ENCODE measurements at regions not wholly inside any gene's neighbourhood (a gene's known extent, or its start where the extent isn't known, plus 50 kb on each side); places are given as distances from the start of the nearest gene placed in this dataset.
A peak's percentile ranks its signal among the peaks of the same experiment; 100 is the strongest.
"Not testable (repeated sequence)": the region's sequence is repeated elsewhere in the genome, so short reads cannot be mapped to it uniquely, and the experiment has no call there.

- in situ Hi-C loops (cut with HindIII; ENCODE audit: low sequenced_read_pairs), result loop anchor here (25.0 kb wide), 1 partner anchor 307 kb away; the partner anchor contains the start of genes DPCD and POLL
- DNase-seq (ENCODE audit: low spot score), result no peak
Measured at GRCh38 chr10:101280511-101280910, 51.2 kb upstream of the LBX1 start.

- not testable (repeated sequence) for DNase-seq (ENCODE audit: low spot score)
- in situ Hi-C loops (cut with HindIII; ENCODE audit: low sequenced_read_pairs), result loop anchor here (25.0 kb wide), 1 partner anchor 306 kb away; the partner anchor contains the start of genes DPCD and POLL
Measured at GRCh38 chr10:101280921-101281320, 51.7 kb upstream of the LBX1 start.

- DNase-seq (ENCODE audit: low spot score), result no peak
- in situ Hi-C loops (cut with HindIII; ENCODE audit: low sequenced_read_pairs), result loop anchor here (25.0 kb wide), 1 partner anchor 304 kb away; the partner anchor contains the start of genes DPCD and POLL
Measured at GRCh38 chr10:101282947-101283346, 53.7 kb upstream of the LBX1 start.

GRCh38 chr10:101283762-101284100, 54.5 kb upstream of the LBX1 start:
- DNase-seq (ENCODE audit: low spot score), result no peak
- in situ Hi-C loops (cut with HindIII; ENCODE audit: low sequenced_read_pairs), result loop anchor here (25.0 kb wide), 1 partner anchor 304 kb away; the partner anchor contains the start of genes DPCD and POLL

- DNase-seq (ENCODE audit: low spot score), result no peak
- in situ Hi-C loops (cut with HindIII; ENCODE audit: low sequenced_read_pairs), result loop anchor here (25.0 kb wide), 1 partner anchor 303 kb away; the partner anchor contains the start of genes DPCD and POLL
Measured at GRCh38 chr10:101284101-101284743, 55.0 kb upstream of the LBX1 start.

- no peak for DNase-seq (ENCODE audit: low spot score)
- in situ Hi-C loops (cut with HindIII; ENCODE audit: low sequenced_read_pairs), result loop anchor here (25.0 kb wide), 1 partner anchor 302 kb away; the partner anchor contains the start of genes DPCD and POLL
Measured at GRCh38 chr10:101284744-101285463, 55.6 kb upstream of the LBX1 start.

- no peak for DNase-seq (ENCODE audit: low spot score)
- in situ Hi-C loops (cut with HindIII; ENCODE audit: low sequenced_read_pairs), result loop anchor here (25.0 kb wide), 1 partner anchor 302 kb away; the partner anchor contains the start of genes DPCD and POLL
Measured at GRCh38 chr10:101285519-101286070, 56.3 kb upstream of the LBX1 start.

GRCh38 chr10:101286248-101287046, 57.2 kb upstream of the LBX1 start:
- in situ Hi-C loops (cut with HindIII; ENCODE audit: low sequenced_read_pairs), result loop anchor here (25.0 kb wide), 1 partner anchor 301 kb away; the partner anchor contains the start of genes DPCD and POLL
- DNase-seq (ENCODE audit: low spot score), result no peak

- in situ Hi-C loops (cut with HindIII; ENCODE audit: low sequenced_read_pairs), result loop anchor here (25.0 kb wide), 1 partner anchor 300 kb away; the partner anchor contains the start of genes DPCD and POLL
- DNase-seq (ENCODE audit: low spot score), result no peak
Measured at GRCh38 chr10:101287183-101287996, 58.1 kb upstream of the LBX1 start.

- peak; percentile 51 for DNase-seq (ENCODE audit: low spot score)
- in situ Hi-C loops (cut with HindIII; ENCODE audit: low sequenced_read_pairs), result loop anchor here (25.0 kb wide), 1 partner anchor 299 kb away; the partner anchor contains the start of genes DPCD and POLL
Measured at GRCh38 chr10:101287997-101288635, 58.9 kb upstream of the LBX1 start.

- no peak for DNase-seq (ENCODE audit: low spot score)
Measured at GRCh38 chr10:101289541-101289940, 60.3 kb upstream of the LBX1 start.

GRCh38 chr10:101290431-101290830, 61.2 kb upstream of the LBX1 start:
- in situ Hi-C loops (cut with HindIII; ENCODE audit: low sequenced_read_pairs), result loop anchor here (25.0 kb wide), 1 partner anchor 297 kb away; the partner anchor contains the start of genes DPCD and POLL
- no peak for DNase-seq (ENCODE audit: low spot score)

More at GRCh38 chr10:101289541-101289940, 60.3 kb upstream of the LBX1 start:
- in situ Hi-C loops (cut with HindIII; ENCODE audit: low sequenced_read_pairs), result loop anchor here (25.0 kb wide), 1 partner anchor 298 kb away; the partner anchor contains the start of genes DPCD and POLL

GRCh38 chr10:101290881-101291280, 61.6 kb upstream of the LBX1 start:
- DNase-seq (ENCODE audit: low spot score), result no peak
- in situ Hi-C loops (cut with HindIII; ENCODE audit: low sequenced_read_pairs), result loop anchor here (25.0 kb wide), 1 partner anchor 296 kb away; the partner anchor contains the start of genes DPCD and POLL

- DNase-seq (ENCODE audit: low spot score), result peak; percentile 67
- in situ Hi-C loops (cut with HindIII; ENCODE audit: low sequenced_read_pairs), result loop anchor here (25.0 kb wide), 1 partner anchor 296 kb away; the partner anchor contains the start of genes DPCD and POLL
Measured at GRCh38 chr10:101291331-101292193, 62.3 kb upstream of the LBX1 start.

- in situ Hi-C loops (cut with HindIII; ENCODE audit: low sequenced_read_pairs), result loop anchor here (25.0 kb wide), 1 partner anchor 295 kb away; the partner anchor contains the start of genes DPCD and POLL
Measured at GRCh38 chr10:101292194-101293006, 61.6 kb upstream of the BTRC start.

More at GRCh38 chr10:101292194-101293006, 61.6 kb upstream of the BTRC start:
- DNase-seq (ENCODE audit: low spot score), result peak; percentile 87

Data from G401 (cell line).